ENCODE measurements at regions not wholly inside any gene's neighbourhood (a gene's known extent, or its start where the extent isn't known, plus 50 kb on each side); places are given as distances from the start of the nearest gene placed in this dataset.
"Not testable (repeated sequence)": the region's sequence is repeated elsewhere in the genome, so short reads cannot be mapped to it uniquely, and the experiment has no call there.

DNA sequence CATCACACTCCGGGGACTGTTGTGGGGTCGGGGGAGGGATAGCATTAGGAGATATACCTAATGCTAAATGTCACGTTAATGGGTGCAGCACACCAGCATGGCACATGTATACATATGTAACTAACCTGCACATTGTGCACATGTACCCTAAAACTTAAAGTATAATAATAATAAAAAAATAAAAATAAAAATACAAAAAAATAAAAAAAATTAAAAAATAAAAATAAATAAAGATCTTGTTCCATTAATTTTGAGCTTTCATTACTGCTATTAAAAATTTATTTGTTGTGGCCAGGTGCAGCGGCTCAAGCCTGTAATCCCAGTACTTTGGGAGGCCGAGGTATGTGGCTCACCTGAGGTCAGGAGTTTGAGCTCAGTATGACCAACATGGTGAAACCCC is 201.8 kb upstream of the TRPC4 start:
- not testable (repeated sequence) for H3K36me3 ChIP-seq (ENCODE audit: control insufficient read depth, insufficient read depth, low read length); H2BK5ac ChIP-seq (ENCODE audit: low read length); H3K4me1 ChIP-seq (ENCODE audit: control insufficient read depth, low read depth, low read length); H3K9ac ChIP-seq (ENCODE audit: low read length); H4K5ac ChIP-seq (ENCODE audit: low read length); DNase-seq; H3K79me1 ChIP-seq (ENCODE audit: low read length); H2BK120ac ChIP-seq (ENCODE audit: low read depth, low read length); H3K27ac ChIP-seq (ENCODE audit: low read depth, low read length); H2BK15ac ChIP-seq (replicated peaks; ENCODE audit: low read depth); H3K79me2 ChIP-seq (ENCODE audit: control insufficient read depth, insufficient read depth, low read length); H3K4me3 ChIP-seq (ENCODE audit: low read length); H2AK5ac ChIP-seq (ENCODE audit: low read length); H3K56ac ChIP-seq (ENCODE audit: low read length); H3K4me2 ChIP-seq (ENCODE audit: low read length); H3K27me3 ChIP-seq (ENCODE audit: insufficient read depth, low read length, poor library complexity); H3K4ac ChIP-seq (ENCODE audit: low read depth, low read length); H3K18ac ChIP-seq (ENCODE audit: low read length); H4K8ac ChIP-seq (ENCODE audit: low read depth, low read length); H3K23ac ChIP-seq (ENCODE audit: low read length)
- WGBS (ENCODE audit: extremely low coverage, insufficient coverage, low lambda C conversion rate): no CpG with 5 or more reads among the region's 5 CpGs

DNA sequence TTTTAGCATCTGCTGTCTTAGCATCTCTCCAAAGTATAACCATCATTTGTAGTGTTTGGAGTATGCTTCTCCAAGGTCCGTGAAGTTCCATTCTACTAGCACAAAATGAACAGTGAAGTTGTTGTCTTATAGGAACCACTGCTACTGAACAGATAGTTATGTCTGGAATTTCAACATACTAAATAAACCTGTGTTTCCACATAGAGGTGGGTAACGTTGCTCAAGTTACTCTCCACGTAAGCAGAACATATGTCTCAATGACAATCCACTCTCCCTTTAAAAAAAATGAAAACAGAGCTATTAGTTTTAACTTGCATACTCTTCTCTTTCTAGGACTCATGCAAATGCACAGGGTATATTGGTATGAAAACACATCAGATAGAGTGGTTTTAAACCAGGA is 184.3 kb upstream of the TRPC4 start:
- Histone ChIP-seq H3K56ac (ENCODE audit: low read length) (no peak overlapping the region), H3K79me1 (ENCODE audit: low read length) (no peaks in the 10 kb centered on the region), H2AK5ac (ENCODE audit: low read length) (no peak overlapping the region), H3K23ac (ENCODE audit: low read length) (no peak overlapping the region), H3K79me2 (ENCODE audit: control insufficient read depth, insufficient read depth, low read length) (no peaks in the 10 kb centered on the region), H3K27ac (ENCODE audit: low read depth, low read length) (no peak overlapping the region), H3K27me3 (ENCODE audit: insufficient read depth, low read length, poor library complexity) (no peaks in the 10 kb centered on the region), H3K4ac (ENCODE audit: low read depth, low read length) (no peak overlapping the region), H2BK15ac (replicated peaks; ENCODE audit: low read depth) (no peak overlapping the region), H3K9ac (ENCODE audit: low read length) (no peak overlapping the region), H4K8ac (ENCODE audit: low read depth, low read length) (no peak overlapping the region), H3K18ac (ENCODE audit: low read length) (no peak overlapping the region), H3K36me3 (ENCODE audit: control insufficient read depth, insufficient read depth, low read length) (no peaks in the 10 kb centered on the region), H3K4me1 (ENCODE audit: control insufficient read depth, low read depth, low read length) (no peaks in the 10 kb centered on the region), H2BK120ac (ENCODE audit: low read depth, low read length) (no peak overlapping the region), H3K4me3 (ENCODE audit: low read length) (no peak overlapping the region), H4K5ac (ENCODE audit: low read length) (no peak overlapping the region), H2BK5ac (ENCODE audit: low read length) (no peak overlapping the region), H3K4me2 (ENCODE audit: low read length) (no peak overlapping the region)
- no CpG with 5 or more reads among the region's 3 CpGs for WGBS (ENCODE audit: extremely low coverage, insufficient coverage, low lambda C conversion rate)
- DNase-seq: no peak

DNA sequence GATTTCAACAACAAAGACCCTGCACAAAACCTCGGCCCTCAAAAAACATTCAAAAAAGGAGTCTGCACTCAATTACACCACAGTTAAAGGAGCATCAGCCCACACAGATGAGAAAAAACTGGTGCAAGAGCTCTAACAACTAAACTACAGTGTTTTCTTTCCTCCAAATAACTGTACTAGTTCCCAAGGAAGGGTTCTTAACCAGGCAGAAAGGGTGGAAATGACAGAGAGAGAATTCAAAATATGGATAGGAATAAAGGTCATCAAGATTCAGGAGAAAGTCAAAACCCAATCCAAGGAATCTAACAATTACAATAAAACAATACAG is 176.4 kb upstream of the TRPC4 start:
- Histone ChIP-seq H3K27ac (ENCODE audit: low read depth, low read length) (no peak overlapping the region), H3K4me3 (ENCODE audit: low read length) (no peak overlapping the region), H3K27me3 (ENCODE audit: insufficient read depth, low read length, poor library complexity) (no peaks in the 10 kb centered on the region), H3K36me3 (ENCODE audit: control insufficient read depth, insufficient read depth, low read length) (no peaks in the 10 kb centered on the region), H3K79me2 (ENCODE audit: control insufficient read depth, insufficient read depth, low read length) (no peaks in the 10 kb centered on the region), H2BK5ac (ENCODE audit: low read length) (no peak overlapping the region), H3K4me2 (ENCODE audit: low read length) (no peak overlapping the region), H3K23ac (ENCODE audit: low read length) (no peak overlapping the region), H4K5ac (ENCODE audit: low read length) (no peak overlapping the region), H2BK15ac (replicated peaks; ENCODE audit: low read depth) (no peak overlapping the region), H3K79me1 (ENCODE audit: low read length) (no peaks in the 10 kb centered on the region), H3K4me1 (ENCODE audit: control insufficient read depth, low read depth, low read length) (no peaks in the 10 kb centered on the region), H2AK5ac (ENCODE audit: low read length) (no peak overlapping the region), H3K4ac (ENCODE audit: low read depth, low read length) (no peak overlapping the region), H2BK120ac (ENCODE audit: low read depth, low read length) (no peak overlapping the region), H4K8ac (ENCODE audit: low read depth, low read length) (no peak overlapping the region), H3K56ac (ENCODE audit: low read length) (peak overlapping the region; percentile 47), H3K18ac (ENCODE audit: low read length) (no peak overlapping the region), H3K9ac (ENCODE audit: low read length) (no peak overlapping the region)
- DNase-seq: no peak
- WGBS (ENCODE audit: extremely low coverage, insufficient coverage, low lambda C conversion rate): no CpG with 5 or more reads among the region's 1 CpG

DNA sequence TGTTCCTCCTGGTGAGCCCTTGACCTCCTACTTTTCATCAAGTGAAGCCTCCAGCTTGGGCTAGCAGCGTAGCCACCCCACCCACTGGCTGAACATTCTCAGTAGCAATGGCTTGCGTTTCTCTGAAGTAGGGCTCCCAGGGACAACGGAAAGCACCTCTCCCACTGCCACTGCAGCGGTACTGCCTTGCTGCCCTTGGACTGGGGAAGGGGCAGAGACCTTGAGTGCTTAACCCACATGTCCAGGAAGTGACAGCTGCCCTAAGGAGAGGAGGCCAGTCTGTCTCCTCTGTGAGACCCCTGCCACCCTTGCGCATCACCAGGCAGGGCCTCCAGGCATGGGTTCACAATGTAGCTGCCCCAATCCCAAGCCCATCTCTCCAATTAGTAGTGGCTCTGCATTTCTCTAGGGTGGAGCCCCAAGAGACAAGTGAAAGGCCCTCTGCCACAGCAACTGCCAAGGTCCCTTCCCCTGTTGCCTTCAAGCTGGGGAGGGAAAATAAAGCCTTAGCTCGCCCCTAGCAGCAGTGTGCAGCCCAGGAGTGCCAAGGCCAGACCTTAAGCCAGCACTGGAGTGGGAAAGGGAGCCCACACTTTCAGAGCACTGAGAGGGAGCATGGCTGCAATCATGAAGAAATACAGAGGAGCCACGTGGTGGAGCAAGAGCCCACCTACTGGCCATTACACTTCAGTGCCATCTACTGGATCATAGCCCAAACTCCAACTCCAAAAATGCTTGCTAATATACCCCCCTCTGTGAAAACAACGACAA is 175.9 kb upstream of the TRPC4 start:
- Histone ChIP-seq H3K9ac (ENCODE audit: low read length) (no peak overlapping the region), H3K56ac (ENCODE audit: low read length) (peak overlapping the region; percentile 61), H2BK5ac (ENCODE audit: low read length) (peak overlapping the region; percentile 26), H3K4me2 (ENCODE audit: low read length) (no peak overlapping the region), H2AK5ac (ENCODE audit: low read length) (peak overlapping the region; percentile 10), H3K4ac (ENCODE audit: low read depth, low read length) (peak overlapping the region; percentile 49), H3K27me3 (ENCODE audit: insufficient read depth, low read length, poor library complexity) (no peaks in the 10 kb centered on the region), H3K79me2 (ENCODE audit: control insufficient read depth, insufficient read depth, low read length) (no peaks in the 10 kb centered on the region), H3K4me3 (ENCODE audit: low read length) (no peak overlapping the region), H3K79me1 (ENCODE audit: low read length) (no peaks in the 10 kb centered on the region), H2BK15ac (replicated peaks; ENCODE audit: low read depth) (no peak overlapping the region), H3K27ac (ENCODE audit: low read depth, low read length) (no peak overlapping the region), H3K23ac (ENCODE audit: low read length) (no peak overlapping the region), H3K4me1 (ENCODE audit: control insufficient read depth, low read depth, low read length) (no peaks in the 10 kb centered on the region), H2BK120ac (ENCODE audit: low read depth, low read length) (no peak overlapping the region), H3K36me3 (ENCODE audit: control insufficient read depth, insufficient read depth, low read length) (no peaks in the 10 kb centered on the region), H3K18ac (ENCODE audit: low read length) (peak overlapping the region; percentile 44), H4K8ac (ENCODE audit: low read depth, low read length) (no peak overlapping the region), H4K5ac (ENCODE audit: low read length) (no peak overlapping the region)
- DNase-seq: peak; percentile 76
- no CpG with 5 or more reads among the region's 8 CpGs for WGBS (ENCODE audit: extremely low coverage, insufficient coverage, low lambda C conversion rate)

DNA sequence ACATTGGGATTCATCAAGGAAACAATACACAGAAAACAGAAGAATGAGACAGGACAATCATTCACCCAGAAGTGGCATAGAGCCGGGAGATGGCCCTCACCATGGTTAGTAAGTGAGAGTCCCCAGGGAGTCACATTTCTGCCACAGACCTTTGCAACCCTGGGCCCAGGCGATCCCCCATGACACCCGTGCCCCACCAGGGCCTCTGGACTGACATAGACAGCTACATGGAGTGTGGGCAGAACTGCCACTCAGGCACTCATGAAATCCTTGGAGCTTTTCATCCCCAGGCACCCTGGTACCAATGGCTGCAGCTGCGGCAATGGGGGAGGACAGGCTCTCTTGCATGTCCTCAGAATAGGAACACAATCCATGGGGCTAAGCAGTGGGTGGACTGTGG is 174.5 kb upstream of the TRPC4 start:
- H3K4me2 ChIP-seq (ENCODE audit: low read length): no peak overlapping the region
- H3K36me3 ChIP-seq (ENCODE audit: control insufficient read depth, insufficient read depth, low read length): no peaks in the 10 kb centered on the region
- H2BK5ac ChIP-seq (ENCODE audit: low read length): no peak overlapping the region
- H3K27ac ChIP-seq (ENCODE audit: low read depth, low read length): no peak overlapping the region
- H3K9ac ChIP-seq (ENCODE audit: low read length): no peak overlapping the region
- WGBS (ENCODE audit: extremely low coverage, insufficient coverage, low lambda C conversion rate): no CpG with 5 or more reads among the region's 4 CpGs
- H2BK15ac ChIP-seq (replicated peaks; ENCODE audit: low read depth): no peak overlapping the region
- no peak overlapping the region for H3K4me3 ChIP-seq (ENCODE audit: low read length)
- H3K79me2 ChIP-seq (ENCODE audit: control insufficient read depth, insufficient read depth, low read length): no peaks in the 10 kb centered on the region
- no peaks in the 10 kb centered on the region for H3K4me1 ChIP-seq (ENCODE audit: control insufficient read depth, low read depth, low read length)
- no peak for DNase-seq
- H4K8ac ChIP-seq (ENCODE audit: low read depth, low read length): no peak overlapping the region
- no peak overlapping the region for H4K5ac ChIP-seq (ENCODE audit: low read length)
- no peak overlapping the region for H3K23ac ChIP-seq (ENCODE audit: low read length)
- no peak overlapping the region for H2AK5ac ChIP-seq (ENCODE audit: low read length)
- H3K56ac ChIP-seq (ENCODE audit: low read length): peak overlapping the region; percentile 25
- no peak overlapping the region for H3K18ac ChIP-seq (ENCODE audit: low read length)
- H3K27me3 ChIP-seq (ENCODE audit: insufficient read depth, low read length, poor library complexity): no peaks in the 10 kb centered on the region
- H2BK120ac ChIP-seq (ENCODE audit: low read depth, low read length): no peak overlapping the region
- H3K4ac ChIP-seq (ENCODE audit: low read depth, low read length): no peak overlapping the region
- H3K79me1 ChIP-seq (ENCODE audit: low read length): no peaks in the 10 kb centered on the region

DNA sequence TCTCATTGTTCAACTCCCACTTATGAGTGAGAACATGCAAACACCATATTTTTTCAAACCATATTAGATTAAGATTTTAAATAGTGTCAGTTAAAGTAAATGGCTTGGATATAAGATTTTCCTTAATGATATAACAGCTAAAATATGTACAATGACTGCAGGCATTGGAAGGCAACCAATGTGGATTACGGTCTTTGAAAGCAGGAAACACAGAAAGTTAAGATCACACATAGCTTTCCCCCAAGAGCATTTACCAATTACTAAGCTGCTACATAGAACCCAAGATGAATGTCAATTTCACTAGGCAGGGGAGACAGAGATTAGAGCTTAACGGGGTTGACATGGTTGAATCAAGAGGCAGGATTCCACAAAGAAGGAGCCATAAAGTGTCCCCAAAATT is 173.2 kb upstream of the TRPC4 start:
- no CpG with 5 or more reads among the region's 2 CpGs for WGBS (ENCODE audit: extremely low coverage, insufficient coverage, low lambda C conversion rate)
- no peak for DNase-seq
- Histone ChIP-seq H3K56ac (ENCODE audit: low read length) (no peak overlapping the region), H2BK5ac (ENCODE audit: low read length) (no peak overlapping the region), H4K8ac (ENCODE audit: low read depth, low read length) (no peak overlapping the region), H3K4me2 (ENCODE audit: low read length) (no peak overlapping the region), H3K27me3 (ENCODE audit: insufficient read depth, low read length, poor library complexity) (no peaks in the 10 kb centered on the region), H3K4me3 (ENCODE audit: low read length) (no peak overlapping the region), H3K27ac (ENCODE audit: low read depth, low read length) (no peak overlapping the region), H2AK5ac (ENCODE audit: low read length) (no peak overlapping the region), H3K4me1 (ENCODE audit: control insufficient read depth, low read depth, low read length) (no peaks in the 10 kb centered on the region), H3K79me2 (ENCODE audit: control insufficient read depth, insufficient read depth, low read length) (no peaks in the 10 kb centered on the region), H3K36me3 (ENCODE audit: control insufficient read depth, insufficient read depth, low read length) (no peaks in the 10 kb centered on the region), H3K4ac (ENCODE audit: low read depth, low read length) (no peak overlapping the region), H3K79me1 (ENCODE audit: low read length) (no peaks in the 10 kb centered on the region), H4K5ac (ENCODE audit: low read length) (no peak overlapping the region), H3K23ac (ENCODE audit: low read length) (no peak overlapping the region), H3K18ac (ENCODE audit: low read length) (no peak overlapping the region), H2BK15ac (replicated peaks; ENCODE audit: low read depth) (no peak overlapping the region), H2BK120ac (ENCODE audit: low read depth, low read length) (no peak overlapping the region), H3K9ac (ENCODE audit: low read length) (no peak overlapping the region)
